Cardiac septum (tissue), 1 donor: ENCODE measurements at regions not wholly inside any gene's neighbourhood (a gene's known extent, or its start where the extent isn't known, plus 50 kb on each side); places are given as distances from the start of the nearest gene placed in this dataset.
"Not testable (repeated sequence)": the region's sequence is repeated elsewhere in the genome, so short reads cannot be mapped to it uniquely, and the experiment has no call there.

Experiments used
- DNase-seq: peaks from one replicate; pipeline ENCODE4 v3.0.0-alpha.2; 2020; ENCODE audit warnings: low spot score
- intact Hi-C: fragments of 100-400 bp; cut with DNase I; formaldehyde crosslinking; loops from one replicate; pipeline ENCODE4 v1.14.0; 2022
- donor health status: DM: no; HTN: no; CAD: no.

DNA sequence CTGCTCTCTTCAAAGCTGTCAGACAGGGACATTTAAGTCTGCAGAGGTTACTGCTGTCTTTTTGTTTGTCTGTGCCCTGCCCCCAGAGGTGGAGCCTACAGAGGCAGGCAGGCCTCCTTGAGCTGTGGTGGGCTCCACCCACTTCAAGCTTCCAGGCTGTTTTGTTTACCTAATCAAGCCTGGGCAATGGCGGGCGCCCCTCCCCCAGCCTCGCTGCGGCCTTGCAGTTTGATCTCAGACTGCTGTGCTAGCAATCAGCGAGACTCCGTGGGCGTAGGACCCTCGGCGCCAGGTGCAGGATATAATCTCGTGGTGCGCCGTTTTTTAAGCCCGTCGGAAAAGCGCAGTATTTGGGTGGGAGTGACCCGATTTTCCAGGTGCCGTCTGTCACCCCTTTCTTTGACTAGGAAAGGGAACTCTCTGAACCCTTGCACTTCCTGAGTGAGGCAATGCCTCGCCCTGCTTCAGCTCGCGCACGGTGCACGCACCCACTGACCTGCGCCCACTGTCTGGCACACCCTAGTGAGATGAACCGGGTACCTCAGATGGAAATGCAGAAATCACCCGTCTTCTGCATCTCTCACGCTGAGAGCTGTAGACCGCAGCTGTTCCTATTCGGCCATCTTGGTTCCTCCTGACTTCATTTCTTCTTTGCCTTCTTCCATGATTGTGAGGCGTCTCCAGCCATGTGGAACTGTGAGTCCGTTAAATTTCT is 93.5 kb upstream of the EYA4 start:
- DNase-seq, intact Hi-C loops: not testable (repeated sequence)

DNA sequence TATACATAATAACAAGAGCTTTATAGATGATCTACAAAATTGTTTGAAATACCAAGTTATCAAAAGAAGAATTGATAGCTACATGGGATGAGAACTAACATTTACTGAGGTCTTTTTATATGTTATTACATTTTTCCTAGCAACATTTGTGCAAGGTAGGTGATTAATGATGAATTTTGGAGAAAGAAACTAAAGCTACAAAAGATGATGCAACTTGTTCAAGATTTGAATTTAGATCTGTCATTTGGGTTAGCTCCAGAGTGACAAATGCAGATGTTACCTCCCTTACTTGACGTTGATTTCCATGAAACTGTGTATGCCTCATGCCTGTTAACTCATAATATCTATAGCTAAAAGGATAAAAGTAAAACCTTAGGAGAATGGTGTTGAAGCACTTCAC is 84.5 kb upstream of the EYA4 start:
- no peak for DNase-seq
- intact Hi-C loops: no loop called here

DNA sequence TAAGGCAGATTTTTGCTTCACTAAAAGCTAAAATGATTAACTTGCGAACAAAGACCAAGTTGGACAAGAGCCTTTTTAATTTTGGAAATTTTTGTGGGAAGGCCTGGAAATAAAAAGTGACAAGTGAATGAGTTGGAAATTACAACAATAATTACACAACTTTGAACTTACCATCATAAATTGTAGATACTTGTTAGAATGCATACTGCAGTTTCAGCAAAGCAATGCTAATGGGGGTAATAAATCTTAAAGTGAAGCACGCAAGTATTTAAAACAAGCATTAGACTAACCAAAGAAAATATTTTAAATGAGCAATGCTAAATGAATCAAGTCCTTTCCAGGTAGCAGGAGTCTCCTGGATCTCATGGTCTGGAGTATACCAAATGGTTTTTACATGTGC is 83.2 kb upstream of the EYA4 start:
- intact Hi-C loops: no loop called here
- DNase-seq: no peak

DNA sequence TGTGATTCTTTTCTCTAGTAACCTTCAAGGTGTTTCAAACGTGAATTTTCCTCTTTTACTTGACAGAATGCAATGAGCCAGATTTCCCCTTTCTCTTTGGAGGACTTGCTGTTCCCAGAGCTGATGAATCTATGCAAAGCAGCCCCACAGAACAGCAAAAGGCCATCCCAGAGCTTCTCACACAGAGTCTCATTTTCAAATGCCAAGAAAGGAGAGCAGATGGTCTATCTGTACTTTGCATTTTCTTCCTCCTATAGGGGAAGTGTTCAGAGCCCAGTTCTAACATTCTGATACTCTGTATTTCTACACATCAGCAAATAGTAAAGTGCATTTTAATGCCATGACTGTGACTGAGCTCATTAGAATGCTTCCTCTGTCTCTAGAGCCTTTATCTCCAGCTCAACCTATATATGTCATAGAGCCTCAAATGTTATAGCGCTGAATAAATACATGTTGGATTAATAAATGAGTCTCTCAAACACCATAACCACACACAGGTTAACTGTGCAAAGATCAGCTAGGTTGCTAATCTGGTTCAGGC is 81.8 kb upstream of the EYA4 start:
- no peak for DNase-seq
- intact Hi-C loops: no loop called here

DNA sequence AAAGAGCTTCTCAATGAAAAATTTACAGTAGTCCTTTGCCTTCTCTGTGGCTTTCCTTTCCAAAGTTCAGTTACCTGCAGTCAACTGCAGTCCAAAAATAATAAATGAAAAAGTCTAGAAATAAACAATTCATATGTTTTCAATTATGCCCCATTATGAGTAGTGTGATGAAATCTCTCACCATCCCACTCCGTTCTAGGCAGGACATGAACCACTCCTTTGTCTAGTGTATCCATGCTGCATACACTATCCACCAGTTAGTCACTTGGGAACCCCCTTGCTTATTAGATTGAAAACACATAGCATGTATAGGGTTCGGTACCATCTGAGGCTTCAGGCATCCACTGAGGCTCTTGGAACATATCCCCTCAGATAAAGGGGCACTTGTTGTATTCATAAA is 80.6 kb upstream of the EYA4 start:
- DNase-seq: no peak
- intact Hi-C loops: no loop called here

DNA sequence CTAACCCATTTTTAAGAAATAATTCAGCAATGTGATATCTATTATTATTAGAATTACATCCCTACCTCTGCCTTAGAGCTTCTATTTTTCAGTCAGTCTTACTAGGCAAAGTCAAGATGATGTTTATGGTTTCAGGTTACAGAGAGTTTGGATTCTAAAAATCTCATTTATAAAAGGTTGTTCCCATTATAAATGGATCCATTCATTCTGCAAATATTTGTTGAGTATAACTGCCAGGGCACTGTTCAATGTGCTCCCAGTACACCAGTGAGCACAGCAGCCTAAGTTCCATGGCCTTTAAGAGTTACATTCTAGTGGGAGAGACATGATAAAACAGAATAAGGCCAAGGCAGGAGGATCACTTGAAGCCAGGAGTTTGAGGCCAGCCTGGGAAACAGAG is 75.9 kb upstream of the EYA4 start:
- intact Hi-C loops: no loop called here
- no peak for DNase-seq

DNA sequence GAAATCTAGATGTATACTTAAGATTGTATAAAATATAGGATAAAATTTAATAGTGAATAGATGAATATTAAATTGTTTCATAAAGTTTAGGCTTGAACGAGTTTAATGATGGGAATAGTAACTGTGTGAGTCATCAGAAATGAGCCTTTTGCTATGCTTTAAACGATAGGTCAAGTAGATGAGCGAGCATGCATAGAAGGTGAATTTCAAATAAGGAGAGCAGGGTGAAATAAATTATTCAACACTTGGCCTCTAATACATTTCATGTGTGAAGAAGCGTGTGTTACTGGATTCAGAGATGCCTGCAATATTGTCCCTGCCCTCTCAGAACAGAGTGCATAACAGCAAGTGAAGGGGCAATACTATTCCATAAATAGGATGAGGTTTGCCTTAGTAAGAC is 74.4 kb upstream of the EYA4 start:
- intact Hi-C loops: no loop called here
- DNase-seq: no peak

DNA sequence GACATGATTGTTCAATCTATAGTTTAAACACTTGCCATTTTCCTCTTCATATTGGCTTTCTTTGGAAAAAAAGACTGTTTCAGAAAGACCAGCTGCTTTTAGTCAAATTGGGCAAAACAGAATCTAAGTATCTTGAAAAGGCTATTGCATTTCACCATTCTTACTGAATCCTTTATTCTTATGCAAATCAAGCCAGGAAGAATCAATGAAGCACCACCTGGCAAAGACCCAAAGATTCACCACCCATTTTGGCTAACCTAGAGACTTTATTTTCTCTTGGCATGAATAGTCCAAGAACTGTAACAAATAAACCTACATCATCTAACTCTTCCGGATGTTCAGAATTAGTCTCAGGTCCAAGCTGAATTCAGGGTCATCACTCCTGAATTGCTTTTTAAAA is 71.3 kb upstream of the EYA4 start:
- intact Hi-C loops: no loop called here

DNA sequence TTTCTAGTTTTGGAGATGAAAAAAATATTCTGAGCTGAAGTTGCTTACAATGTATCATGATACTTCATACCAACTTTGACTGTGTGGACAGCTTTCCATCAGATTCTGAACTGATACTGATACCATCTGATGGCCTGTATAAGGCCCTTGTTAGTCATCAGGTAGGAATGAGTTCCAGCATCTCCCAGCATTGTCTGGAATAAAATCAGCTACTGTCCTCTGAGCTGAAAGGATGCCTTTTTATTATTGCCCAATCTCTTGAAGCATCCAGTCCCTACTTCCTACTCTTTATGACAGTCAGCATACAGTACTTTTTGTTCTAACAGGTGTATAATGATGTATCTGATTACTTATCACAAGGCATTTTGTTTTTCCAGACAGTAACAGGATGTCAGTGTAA is 70.6 kb upstream of the EYA4 start:
- intact Hi-C loops: no loop called here
- no peak for DNase-seq

More for the DNA sequence above, 71.3 kb upstream of the EYA4 start:
- DNase-seq: no peak

DNA sequence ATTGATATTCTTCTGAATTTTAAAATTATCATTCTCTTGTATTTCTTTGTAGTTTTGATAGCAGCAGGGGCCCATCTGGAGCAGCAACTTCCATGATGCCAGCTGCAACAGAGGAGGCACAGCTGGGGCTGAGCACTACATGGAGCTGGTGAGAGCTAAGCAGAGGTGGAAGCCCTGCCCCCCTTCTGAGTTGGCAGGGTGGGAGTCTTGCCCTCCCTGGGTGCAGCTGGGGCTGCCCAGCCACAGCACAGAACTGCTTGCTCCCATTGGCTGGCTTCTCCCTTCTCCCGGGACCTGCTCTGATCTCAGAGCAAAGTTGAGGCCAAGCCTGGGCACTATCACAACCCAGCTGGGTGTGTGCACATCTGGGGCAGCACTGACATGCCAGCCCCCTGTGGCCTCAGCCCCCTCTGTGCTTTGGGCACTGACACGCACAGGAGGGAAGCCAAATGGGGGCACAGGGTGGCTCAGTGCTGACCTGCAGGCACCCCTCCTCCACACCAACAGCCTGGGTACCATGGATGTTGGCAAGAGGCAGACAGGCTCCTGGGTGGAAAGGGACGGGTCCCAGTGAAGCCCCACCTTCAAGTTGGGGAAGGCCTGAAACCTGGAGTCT is 69.1 kb upstream of the EYA4 start:
- no peak for DNase-seq
- intact Hi-C loops: no loop called here

DNA sequence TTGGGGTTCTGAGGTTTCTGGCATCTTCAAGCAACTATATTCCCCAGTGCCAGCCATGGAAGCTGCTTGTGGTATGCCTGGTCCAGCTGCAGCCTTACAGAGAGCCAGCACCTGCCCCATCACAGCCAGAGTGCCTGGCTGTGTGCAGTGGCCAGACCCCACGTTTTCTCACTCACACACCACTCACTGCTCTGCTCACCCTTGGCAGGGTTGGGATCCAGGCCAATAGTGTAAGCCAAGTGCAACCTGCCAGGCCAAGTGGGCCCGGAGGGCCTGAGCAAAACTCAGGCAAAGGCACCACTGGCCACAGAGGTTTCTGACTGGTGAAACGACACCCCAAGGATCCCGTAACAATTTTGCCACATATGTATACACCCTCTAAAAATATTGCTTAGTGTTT is 67.9 kb upstream of the EYA4 start:
- intact Hi-C loops: no loop called here
- DNase-seq: no peak

DNA sequence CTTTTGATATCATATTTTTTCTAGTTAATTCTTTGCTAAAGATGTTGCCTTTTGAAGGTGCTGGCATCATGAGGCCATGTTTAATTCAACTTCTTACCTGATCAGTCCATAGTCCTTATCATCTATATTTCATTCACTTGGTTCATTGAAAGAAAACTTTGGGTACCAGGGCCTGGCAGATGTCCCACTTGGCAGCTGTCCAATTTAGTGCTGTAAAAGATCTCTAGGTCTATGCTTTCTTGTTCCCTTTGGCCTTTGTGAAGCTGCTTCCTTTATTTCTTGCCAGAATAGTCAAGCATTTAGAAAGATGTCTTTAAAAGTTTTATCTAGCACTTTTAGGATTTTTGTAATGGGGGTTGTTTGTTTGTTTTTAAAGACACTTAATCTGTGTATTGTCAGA is 61.7 kb upstream of the EYA4 start:
- intact Hi-C loops: no loop called here
- no peak for DNase-seq

DNA sequence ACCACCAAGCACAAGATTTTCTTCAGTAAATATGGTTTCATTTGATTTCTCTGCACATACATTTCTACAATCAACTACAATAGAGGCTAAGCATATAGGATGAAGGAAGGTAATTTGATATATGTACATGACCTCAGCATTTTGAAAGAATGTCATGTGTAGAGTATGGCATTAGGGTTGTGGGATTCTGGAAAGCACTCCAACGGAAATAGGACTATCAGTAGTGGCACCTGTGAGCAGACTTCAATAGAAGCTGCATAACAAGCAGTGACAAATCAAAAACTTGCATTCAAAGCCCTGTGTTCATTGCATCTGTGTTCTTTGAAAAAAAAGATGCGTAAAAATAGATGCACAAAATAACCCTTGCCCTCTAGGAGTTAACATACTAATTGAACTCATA is 57.5 kb upstream of the EYA4 start:
- no peak for DNase-seq
- intact Hi-C loops: no loop called here

DNA sequence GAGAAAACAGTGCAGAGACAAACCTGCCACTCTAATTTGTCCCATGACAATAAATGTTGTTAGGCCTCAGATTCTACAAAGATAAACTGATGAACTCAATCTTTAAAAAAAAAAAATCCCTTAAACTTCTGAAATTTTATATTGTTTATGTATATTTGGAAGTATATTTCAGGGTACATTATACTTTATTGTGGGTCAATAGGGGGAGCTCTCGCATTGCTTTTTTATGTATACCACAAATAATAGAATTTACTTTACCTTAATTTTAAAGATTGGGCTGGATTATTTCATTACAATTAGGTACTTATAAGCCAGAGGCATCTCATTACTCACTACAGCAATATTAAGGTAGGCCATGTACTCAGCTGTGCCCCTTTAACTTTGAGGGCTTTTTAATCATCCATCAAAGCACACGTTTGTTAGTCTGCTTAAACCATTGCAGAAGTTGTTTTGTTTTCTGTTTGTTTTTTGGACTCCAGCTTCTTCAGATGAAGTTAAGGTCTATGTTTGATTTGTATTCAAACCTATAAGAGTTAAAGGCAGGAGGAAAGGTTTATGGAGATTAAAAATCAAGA is 56.3 kb upstream of the EYA4 start:
- no peak for DNase-seq
- intact Hi-C loops: loop anchor here (5.0 kb wide), 2 partner anchors 57 to 327 kb away; partner anchors contain the start of gene EYA4

DNA sequence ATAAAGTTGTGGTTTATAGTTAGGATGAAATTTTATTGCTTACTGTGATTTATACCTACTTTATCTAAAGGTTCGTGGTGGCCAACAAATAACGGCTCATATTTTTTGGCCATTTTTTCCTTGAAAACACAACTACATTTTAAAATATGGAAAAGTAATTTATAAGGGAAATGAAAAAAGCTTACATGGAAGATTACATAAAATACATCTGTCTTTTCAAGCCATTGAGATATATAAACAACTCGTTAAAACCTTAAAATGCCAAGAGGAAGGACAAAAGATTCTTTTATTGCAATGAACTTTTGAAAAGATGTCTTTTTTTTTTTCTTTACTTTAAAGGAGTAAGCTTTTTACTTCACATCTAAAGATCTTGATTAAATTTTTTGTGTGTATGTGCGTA is 55.4 kb upstream of the EYA4 start:
- DNase-seq: no peak
- intact Hi-C loops: loop anchor here (5.0 kb wide), 2 partner anchors 57 to 327 kb away; partner anchors contain the start of gene EYA4

DNA sequence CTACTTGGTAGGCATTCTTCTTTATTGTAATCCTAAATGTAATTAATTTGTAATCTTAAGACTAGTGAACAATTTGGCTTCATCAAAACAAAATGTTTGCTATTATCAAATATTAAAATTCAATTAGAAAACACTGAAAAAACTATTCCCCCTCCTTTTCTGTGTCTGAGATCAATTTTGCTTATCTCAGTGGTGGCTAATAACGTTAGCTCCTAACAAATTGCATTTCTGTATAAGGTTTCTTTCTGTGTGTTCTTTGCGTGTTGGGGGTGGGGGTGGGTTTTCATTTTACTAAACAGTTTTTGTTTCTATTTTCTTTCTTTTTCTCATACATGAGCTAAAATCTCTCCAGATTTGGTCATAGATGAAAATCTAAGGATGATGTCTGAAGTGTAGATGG is 54.0 kb upstream of the EYA4 start:
- no peak for DNase-seq
- intact Hi-C loops: loop anchor here (5.0 kb wide), 2 partner anchors 55 to 325 kb away; partner anchors contain the start of gene EYA4

DNA sequence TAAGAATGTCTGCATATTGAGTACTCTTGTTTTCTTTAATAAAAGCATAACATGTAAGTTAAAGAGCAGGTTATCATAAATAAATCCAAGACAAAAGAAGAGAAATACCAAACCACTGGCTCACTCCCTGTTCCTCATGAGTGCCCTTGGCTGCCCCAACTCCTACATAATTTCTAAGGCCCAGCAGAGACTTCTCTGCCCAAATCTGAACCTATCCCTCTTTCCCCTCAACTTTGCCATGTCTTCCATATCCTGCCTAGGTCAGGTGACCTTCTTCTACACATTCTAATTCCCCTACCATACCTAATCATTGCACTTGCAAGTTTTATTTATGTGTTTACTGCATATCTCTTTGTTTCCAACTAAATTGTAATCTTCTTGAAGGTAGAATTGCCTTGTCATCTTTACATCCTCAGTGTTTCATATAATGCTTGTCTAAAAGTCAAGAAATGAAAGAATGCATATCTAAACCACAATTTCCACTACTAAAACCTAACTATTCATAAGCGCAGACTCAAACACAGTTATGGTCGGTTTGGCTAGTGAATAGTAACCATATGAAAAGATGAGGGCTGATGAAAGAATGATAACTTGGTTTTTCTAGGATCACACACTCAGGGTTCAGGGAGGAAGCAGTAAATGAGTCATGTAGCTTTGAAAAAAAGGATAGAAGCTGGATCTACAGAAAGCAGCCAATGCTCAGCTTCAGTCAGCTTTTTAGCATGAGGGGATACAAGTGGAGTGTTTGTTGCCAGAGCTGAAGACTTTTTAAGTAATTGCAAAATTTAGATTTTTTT is 53.3 kb upstream of the EYA4 start:
- DNase-seq: no peak
- intact Hi-C loops: loop anchor here (5.0 kb wide), 2 partner anchors 54 to 324 kb away; partner anchors contain the start of gene EYA4

DNA sequence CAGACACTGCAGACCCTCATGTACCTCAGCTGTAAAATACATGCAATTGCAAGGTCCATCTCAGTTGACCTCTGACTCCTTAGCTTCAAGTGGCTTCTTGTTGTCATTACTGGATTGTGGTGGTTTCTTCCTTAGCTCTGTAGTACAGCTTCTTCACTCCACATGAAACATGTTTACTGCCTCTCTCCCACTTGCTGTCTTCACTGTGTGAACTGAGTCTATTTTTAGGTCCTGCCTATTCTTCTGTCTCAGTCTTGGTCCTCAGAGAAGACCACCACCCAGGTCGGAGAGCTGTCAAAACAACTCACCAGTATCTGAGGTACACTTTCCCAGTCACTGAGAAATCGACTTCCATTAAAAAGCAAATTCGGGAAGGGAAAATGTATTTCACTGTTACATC is 50.2 kb upstream of the EYA4 start:
- no peak for DNase-seq
- intact Hi-C loops: loop anchor here (5.0 kb wide), 1 partner anchor 361 kb away; no protein-coding TSS in a partner anchor

DNA sequence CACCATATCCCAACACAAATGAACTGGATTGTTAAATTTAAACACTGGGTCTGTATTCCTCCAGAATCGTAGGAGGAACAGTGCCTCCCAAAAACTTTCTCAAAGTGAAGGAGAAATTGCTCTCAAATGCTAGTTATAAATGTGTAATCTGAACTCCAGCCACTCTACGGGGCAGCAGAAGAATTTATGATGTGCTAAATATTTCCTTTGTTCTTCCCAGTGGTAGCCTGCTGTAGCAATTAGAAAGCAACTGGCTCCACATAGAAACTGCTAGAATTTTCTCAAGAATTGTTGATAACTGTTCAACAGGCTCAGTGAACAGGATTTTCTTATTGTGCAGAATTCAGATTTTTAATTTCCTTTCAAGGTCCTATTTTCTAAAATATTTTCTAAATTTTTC is 49.8 kb upstream of the EYA4 start:
- intact Hi-C loops: loop anchor here (5.0 kb wide), 1 partner anchor 361 kb away; no protein-coding TSS in a partner anchor

More for the DNA sequence above, 49.8 kb upstream of the EYA4 start:
- no peak for DNase-seq
